GM23248 (cell line): ENCODE measurements at regions not wholly inside any gene's neighbourhood (a gene's known extent, or its start where the extent isn't known, plus 50 kb on each side); places are given as distances from the start of the nearest gene placed in this dataset.

Experiments
- EZH2 ChIP-seq: fragments of 200-600 bp; sonication (generic); IDR thresholded peaks from 2 replicates; pipeline ENCODE4 v1.6.1; 2018; ENCODE audit warnings: antibody characterized with exemption, mild to moderate bottlenecking; ENCODE audit not compliant: insufficient read depth, poor library complexity, severe bottlenecking
- EZH2phosphoT487 ChIP-seq: fragments of 200-600 bp; sonication (generic); IDR thresholded peaks from 2 replicates; pipeline ENCODE4 v1.6.1; 2018; ENCODE audit warnings: antibody characterized with exemption, moderate library complexity, mild to moderate bottlenecking, low read depth; ENCODE audit not compliant: insufficient read depth

DNA sequence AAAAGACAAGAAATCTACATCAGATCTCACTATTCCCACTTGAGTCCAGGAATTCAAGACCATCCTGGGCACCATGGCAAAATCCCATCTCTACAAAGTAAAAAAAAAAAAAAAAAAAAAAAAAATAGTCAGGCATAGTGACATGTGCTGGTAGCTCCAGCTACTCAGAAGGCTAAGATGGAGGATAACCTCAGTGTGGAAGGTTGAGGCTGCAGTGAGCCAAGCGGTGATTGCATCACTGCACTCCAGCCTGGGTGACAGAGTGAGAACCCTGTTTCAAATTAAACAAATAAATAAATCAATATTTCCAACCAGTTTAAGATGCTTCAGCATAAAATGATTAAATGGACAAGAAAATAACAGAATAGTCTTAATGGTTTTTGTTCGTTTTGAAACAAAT is 197.4 kb downstream of the DSEL start:
- no peak for TF ChIP-seq EZH2phosphoT487
- no peak for TF ChIP-seq EZH2
